Astrocyte (in vitro differentiated cells and primary cell): ENCODE measurements at regions not wholly inside any gene's neighbourhood (a gene's known extent, or its start where the extent isn't known, plus 50 kb on each side); places are given as distances from the start of the nearest gene placed in this dataset.

Source experiments
- DNase-seq: peaks from one replicate; pipeline ENCODE4 v3.0.0-alpha.2; 2010; ENCODE audit warnings: low read depth
- FAIRE-seq: peaks from 2 replicates; lab custom pipeline; 2011; peaks lifted over from hg19 to GRCh38; lab: Jason Lieb, UNC
- H2AFZ ChIP-seq: 2 replicates; pipeline ENCODE4 v1.6.0; 2012; ENCODE audit warnings: low read depth, low read length, inconsistent platforms
- H3K27ac ChIP-seq: 2 replicates; pipeline ENCODE4 v1.5.1; 2011; ENCODE audit warnings: low read depth, low read length, inconsistent platforms
- H3K27me3 ChIP-seq: 2 replicates; pipeline ENCODE4 v1.6.0; 2011; ENCODE audit warnings: low read length, inconsistent platforms; ENCODE audit not compliant: insufficient read depth
- H3K36me3 ChIP-seq: 2 replicates; pipeline ENCODE4 v1.5.1; 2011; ENCODE audit warnings: low read length, inconsistent platforms; ENCODE audit not compliant: insufficient read depth
- H3K4me1 ChIP-seq: 2 replicates; pipeline ENCODE4 v1.5.1; 2011; ENCODE audit warnings: low read length, inconsistent platforms; ENCODE audit not compliant: insufficient read depth
- H3K4me2 ChIP-seq: 2 replicates; pipeline ENCODE4 v1.6.0; 2012; ENCODE audit warnings: low read length, inconsistent platforms
- H3K4me3 ChIP-seq: 2 replicates; pipeline ENCODE4 v1.5.1; 2011; ENCODE audit warnings: low read depth, mild to moderate bottlenecking, low read length, inconsistent platforms; ENCODE audit not compliant: insufficient read depth
- H3K79me2 ChIP-seq: 2 replicates; pipeline ENCODE4 v1.6.0; 2012; ENCODE audit warnings: mild to moderate bottlenecking, low read length, inconsistent platforms; ENCODE audit not compliant: insufficient read depth
- H3K9ac ChIP-seq: 2 replicates; pipeline ENCODE4 v1.6.0; 2012; ENCODE audit warnings: mild to moderate bottlenecking, low read length, inconsistent platforms
- H3K9me3 ChIP-seq: 2 replicates; pipeline ENCODE4 v1.5.1; 2012; ENCODE audit warnings: low read depth, mild to moderate bottlenecking, low read length, inconsistent platforms; ENCODE audit not compliant: insufficient read depth
- H4K20me1 ChIP-seq: 2 replicates; pipeline ENCODE4 v1.6.0; 2012; ENCODE audit warnings: low read length, inconsistent platforms; ENCODE audit not compliant: insufficient read depth
- H3K27ac Mint-ChIP-seq: one replicate; pipeline ENCODE4 v1.8.0; 2021; ENCODE audit warnings: mild to moderate bottlenecking, mixed read lengths; ENCODE audit not compliant: unreplicated experiment
- H3K27me3 Mint-ChIP-seq: one replicate; pipeline ENCODE4 v1.8.0; 2021; ENCODE audit warnings: low read depth, mixed read lengths; ENCODE audit not compliant: unreplicated experiment
- H3K36me3 Mint-ChIP-seq: one replicate; pipeline ENCODE4 v1.8.0; 2021; ENCODE audit warnings: low read depth, mixed read lengths; ENCODE audit not compliant: unreplicated experiment
- H3K4me1 Mint-ChIP-seq: one replicate; pipeline ENCODE4 v1.8.0; 2021; ENCODE audit warnings: low read depth, mixed read lengths; ENCODE audit not compliant: unreplicated experiment
- H3K4me3 Mint-ChIP-seq: one replicate; pipeline ENCODE4 v1.8.0; 2021; ENCODE audit warnings: mild to moderate bottlenecking, moderate library complexity, mixed read lengths; ENCODE audit not compliant: unreplicated experiment
- H3K9me3 Mint-ChIP-seq: one replicate; pipeline ENCODE4 v1.8.0; 2021; ENCODE audit warnings: mild to moderate bottlenecking, mixed read lengths; ENCODE audit not compliant: unreplicated experiment
- EZH2 ChIP-seq: IDR thresholded peaks from 2 replicates; pipeline ENCODE4 v1.6.1; 2012; ENCODE audit warnings: mild to moderate bottlenecking, low read length, inconsistent platforms; ENCODE audit not compliant: insufficient read depth
- TF ChIP-seq, protein P1 (sequence below): IDR thresholded peaks from 2 replicates; pipeline ENCODE4 v1.5.1; 2011; ENCODE audit warnings: low read depth, mild to moderate bottlenecking, inconsistent platforms, low read length, moderate library complexity; ENCODE audit not compliant: insufficient read depth

DNA sequence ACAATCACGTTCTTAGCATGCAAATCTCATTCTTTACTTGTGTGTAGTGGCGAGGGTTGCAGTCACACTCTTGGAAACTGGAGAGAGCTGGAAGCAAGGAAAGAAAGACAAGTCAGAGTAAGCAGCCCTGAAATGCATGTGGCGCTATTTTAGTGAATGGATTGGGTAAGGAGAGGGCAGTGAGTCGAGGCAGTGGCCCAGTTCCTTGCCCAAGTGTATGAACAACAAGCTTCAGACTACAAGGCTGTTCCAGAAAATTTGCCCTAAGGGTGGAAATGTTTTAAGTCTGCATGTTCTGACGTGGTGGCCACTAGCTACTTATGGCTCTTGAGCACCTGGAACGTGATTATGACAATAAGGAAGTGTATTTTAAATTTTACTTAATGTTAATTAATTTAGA is 59.4 kb upstream of the PTPN3 start:
- no peaks in the 10 kb centered on the region for H4K20me1 ChIP-seq

DNA sequence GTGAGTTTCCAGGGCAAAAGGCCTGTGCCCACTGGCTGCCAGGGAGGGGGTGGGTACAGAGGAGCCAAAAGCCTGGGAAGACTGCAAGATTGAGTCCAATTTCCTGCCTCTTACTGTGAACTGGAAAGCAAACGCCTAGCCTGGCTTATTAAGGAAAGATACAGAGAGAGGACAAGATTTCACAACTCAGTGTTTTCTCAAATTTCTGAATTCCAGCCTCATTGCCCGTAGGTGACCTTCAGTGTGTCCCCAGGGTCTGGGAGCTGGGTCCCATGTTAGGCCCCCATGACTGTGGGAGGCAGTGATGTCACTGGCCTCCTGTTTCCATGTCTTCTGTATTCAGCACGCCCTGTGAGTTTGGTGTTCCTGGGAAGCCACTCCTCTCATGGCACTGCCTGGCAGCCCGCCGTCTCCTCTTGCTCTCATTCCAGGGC is 60.6 kb upstream of the PTPN3 start:
- Histone ChIP-seq H2AFZ (no peak overlapping the region), H3K36me3 (no peaks in the 10 kb centered on the region), H3K4me3 (no peak overlapping the region), H3K4me1 (no peaks in the 10 kb centered on the region), H3K4me2 (no peak overlapping the region), H3K27ac (no peak overlapping the region), H4K20me1 (no peaks in the 10 kb centered on the region), H3K79me2 (no peaks in the 10 kb centered on the region), H3K9ac (no peak overlapping the region), H3K27me3 (peaks cover 6% of the 10 kb centered on the region), H3K9me3 (no peaks in the 10 kb centered on the region)
- no peak overlapping the region for H3K27ac Mint-ChIP-seq
- TF ChIP-seq, protein P1, sequence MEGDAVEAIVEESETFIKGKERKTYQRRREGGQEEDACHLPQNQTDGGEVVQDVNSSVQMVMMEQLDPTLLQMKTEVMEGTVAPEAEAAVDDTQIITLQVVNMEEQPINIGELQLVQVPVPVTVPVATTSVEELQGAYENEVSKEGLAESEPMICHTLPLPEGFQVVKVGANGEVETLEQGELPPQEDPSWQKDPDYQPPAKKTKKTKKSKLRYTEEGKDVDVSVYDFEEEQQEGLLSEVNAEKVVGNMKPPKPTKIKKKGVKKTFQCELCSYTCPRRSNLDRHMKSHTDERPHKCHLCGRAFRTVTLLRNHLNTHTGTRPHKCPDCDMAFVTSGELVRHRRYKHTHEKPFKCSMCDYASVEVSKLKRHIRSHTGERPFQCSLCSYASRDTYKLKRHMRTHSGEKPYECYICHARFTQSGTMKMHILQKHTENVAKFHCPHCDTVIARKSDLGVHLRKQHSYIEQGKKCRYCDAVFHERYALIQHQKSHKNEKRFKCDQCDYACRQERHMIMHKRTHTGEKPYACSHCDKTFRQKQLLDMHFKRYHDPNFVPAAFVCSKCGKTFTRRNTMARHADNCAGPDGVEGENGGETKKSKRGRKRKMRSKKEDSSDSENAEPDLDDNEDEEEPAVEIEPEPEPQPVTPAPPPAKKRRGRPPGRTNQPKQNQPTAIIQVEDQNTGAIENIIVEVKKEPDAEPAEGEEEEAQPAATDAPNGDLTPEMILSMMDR: no peak
- no peak for TF ChIP-seq EZH2
- H3K4me1 Mint-ChIP-seq: peaks cover 23% of the 10 kb centered on the region
- H3K4me3 Mint-ChIP-seq: no peak overlapping the region
- H3K27me3 Mint-ChIP-seq: peaks cover 12% of the 10 kb centered on the region
- no peak for DNase-seq
- FAIRE-seq: no peak
- no peaks in the 10 kb centered on the region for H3K36me3 Mint-ChIP-seq
- H3K9me3 Mint-ChIP-seq: peaks cover 4% of the 10 kb centered on the region

More for the DNA sequence above, 59.4 kb upstream of the PTPN3 start:
- Mint-ChIP-seq H3K27me3 (peaks cover 12% of the 10 kb centered on the region), H3K27ac (no peak overlapping the region), H3K9me3 (peaks cover 4% of the 10 kb centered on the region), H3K4me1 (peaks cover 23% of the 10 kb centered on the region), H3K36me3 (no peaks in the 10 kb centered on the region), H3K4me3 (no peak overlapping the region)
- no peak overlapping the region for H3K9ac ChIP-seq
- no peak for DNase-seq
- no peaks in the 10 kb centered on the region for H3K4me1 ChIP-seq
- no peak overlapping the region for H3K27ac ChIP-seq
- no peaks in the 10 kb centered on the region for H3K79me2 ChIP-seq
- no peak overlapping the region for H3K4me3 ChIP-seq
- FAIRE-seq: no peak
- H3K27me3 ChIP-seq: peaks cover 3% of the 10 kb centered on the region
- no peak for TF ChIP-seq EZH2
- TF ChIP-seq, protein P1: no peak
- no peak overlapping the region for H2AFZ ChIP-seq
- no peaks in the 10 kb centered on the region for H3K36me3 ChIP-seq
- no peak overlapping the region for H3K4me2 ChIP-seq
- H3K9me3 ChIP-seq: no peaks in the 10 kb centered on the region

DNA sequence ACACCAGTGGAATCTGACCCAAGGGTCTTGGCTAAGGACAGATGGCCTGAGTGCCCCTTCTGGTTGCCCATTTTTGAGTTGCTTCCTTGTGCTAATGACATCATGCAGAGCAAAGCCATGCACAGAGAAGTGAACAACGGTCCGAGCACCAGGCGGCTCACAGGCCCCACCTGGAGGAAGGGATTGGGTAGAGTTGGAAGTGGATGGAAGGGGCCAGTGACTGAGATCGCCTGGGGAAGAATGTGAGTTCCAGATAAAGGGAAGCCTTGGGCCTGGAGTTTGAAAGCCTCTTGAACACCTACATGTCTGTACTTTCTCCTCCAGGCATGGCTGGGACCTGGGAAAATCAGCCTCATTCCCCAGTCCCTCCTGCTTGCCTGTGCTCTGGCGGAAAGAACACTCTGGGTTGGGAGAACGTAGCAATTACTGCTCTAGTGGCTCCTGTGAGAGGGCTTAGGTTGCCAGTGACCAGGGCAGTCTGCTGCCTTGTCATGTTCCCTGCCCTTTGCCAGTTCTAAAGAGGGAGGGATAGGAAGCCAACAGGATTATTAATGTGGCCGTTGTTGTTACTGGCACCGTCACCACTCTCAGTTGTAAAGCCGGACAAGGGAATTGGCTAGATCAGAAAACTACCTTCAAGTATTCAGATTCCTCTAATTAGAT is 62.5 kb upstream of the PTPN3 start:
- Histone ChIP-seq H2AFZ (no peak overlapping the region), H4K20me1 (no peaks in the 10 kb centered on the region), H3K4me1 (no peaks in the 10 kb centered on the region), H3K27ac (no peak overlapping the region), H3K4me3 (no peak overlapping the region), H3K9me3 (no peaks in the 10 kb centered on the region), H3K36me3 (no peaks in the 10 kb centered on the region), H3K79me2 (no peaks in the 10 kb centered on the region), H3K9ac (no peak overlapping the region), H3K4me2 (no peak overlapping the region), H3K27me3 (peaks cover 9% of the 10 kb centered on the region)
- peaks cover 4% of the 10 kb centered on the region for H3K9me3 Mint-ChIP-seq
- H3K27ac Mint-ChIP-seq: no peak overlapping the region
- no peak for DNase-seq
- H3K4me1 Mint-ChIP-seq: peaks cover 19% of the 10 kb centered on the region
- no peaks in the 10 kb centered on the region for H3K36me3 Mint-ChIP-seq
- no peak overlapping the region for H3K4me3 Mint-ChIP-seq
- peaks cover 12% of the 10 kb centered on the region for H3K27me3 Mint-ChIP-seq
- TF ChIP-seq EZH2: no peak
- no peak for FAIRE-seq
